CD4-positive, CD25-positive, alpha-beta regulatory T cell (primary cell): ENCODE measurements at regions not wholly inside any gene's neighbourhood (a gene's known extent, or its start where the extent isn't known, plus 50 kb on each side); places are given as distances from the start of the nearest gene placed in this dataset.
"Not testable (repeated sequence)": the region's sequence is repeated elsewhere in the genome, so short reads cannot be mapped to it uniquely, and the experiment has no call there.

Experiments used
- ATAC-seq, 2 donors: fragments of 150-1000 bp; cut with Tn5 transposase; one replicate each; pipeline ENCODE4 v1.10.0; 2021; ENCODE audit warnings: low read depth in 2 of 2, moderate number of reproducible peaks in 2 of 2, moderate library complexity in 1 of 2
- DNase-seq, 3 donors: peaks; one replicate each; pipeline versions ENCODE4 v3.0.0 to v3.0.0-alpha.2; 2012 to 2022; ENCODE audit warnings: mixed read lengths in 1 of 3
- H3K27ac ChIP-seq: one replicate; pipeline ENCODE4 v1.7.0; 2013; ENCODE audit warnings: mild to moderate bottlenecking, low read length; ENCODE audit not compliant: insufficient read depth, poor library complexity, severe bottlenecking
- H3K27me3 ChIP-seq: one replicate; pipeline ENCODE4 v1.7.0; 2013; ENCODE audit warnings: low read length; ENCODE audit not compliant: control insufficient read depth, insufficient read depth
- H3K36me3 ChIP-seq: one replicate; pipeline ENCODE4 v1.7.0; 2013; ENCODE audit warnings: mild to moderate bottlenecking, low read length, moderate library complexity; ENCODE audit not compliant: control insufficient read depth, insufficient read depth
- H3K4me1 ChIP-seq: 2 replicates; pipeline ENCODE4 v1.7.0; 2013; ENCODE audit warnings: mild to moderate bottlenecking, low read length; ENCODE audit not compliant: insufficient read depth, control insufficient read depth, poor library complexity, severe bottlenecking
- H3K4me3 ChIP-seq: one replicate; pipeline ENCODE4 v1.7.0; 2013; ENCODE audit warnings: low read depth, mild to moderate bottlenecking, low read length, moderate library complexity
- H3K9me3 ChIP-seq, 2 experiments: 1 replicate in 1 of 2; 2 replicates in 1 of 2; pipeline ENCODE4 v1.7.0; 2013; ENCODE audit warnings: low read length in 2 of 2, mild to moderate bottlenecking in 1 of 2, moderate library complexity in 1 of 2; ENCODE audit not compliant: control insufficient read depth in 2 of 2
- H3K27ac Mint-ChIP-seq, 3 donors: one replicate each; pipeline ENCODE4 v1.8.0; 2020 to 2022; ENCODE audit warnings: mild to moderate bottlenecking in 3 of 3, mixed read lengths in 3 of 3, moderate library complexity in 2 of 3
- H3K27me3 Mint-ChIP-seq: one replicate; pipeline ENCODE4 v1.8.0; 2022; ENCODE audit warnings: mild to moderate bottlenecking, mixed read lengths
- H3K36me3 Mint-ChIP-seq: one replicate; pipeline ENCODE4 v1.8.0; 2020; ENCODE audit warnings: mixed read lengths
- H3K4me1 Mint-ChIP-seq, 4 donors: one replicate each; pipeline ENCODE4 v1.8.0; 2020 to 2022; ENCODE audit warnings: mixed read lengths in 4 of 4, mild to moderate bottlenecking in 1 of 4
- H3K4me3 Mint-ChIP-seq, 4 donors: one replicate each; pipeline ENCODE4 v1.8.0; 2020 to 2022; ENCODE audit warnings: mild to moderate bottlenecking in 4 of 4, mixed read lengths in 4 of 4, moderate library complexity in 3 of 4
- H3K9me3 Mint-ChIP-seq, 7 donors: one replicate each; pipeline ENCODE4 v1.8.0; 2020 to 2022; ENCODE audit warnings: mixed read lengths in 7 of 7, mild to moderate bottlenecking in 3 of 7, moderate library complexity in 2 of 7

GRCh38 chr16:65809627-65810026, 556.9 kb upstream of the CDH5 start:
- Mint-ChIP-seq H3K27ac (no peak overlapping the region), H3K4me3 (no peak overlapping the region), H3K9me3 (peaks cover 0 to 7% (median 3%) of the 10 kb centered on the region in 7 donors), H3K4me1 (no peaks in the 10 kb centered on the region), H3K36me3 (no peaks in the 10 kb centered on the region), H3K27me3 (peaks cover 4% of the 10 kb centered on the region)
- no peak for DNase-seq
- Histone ChIP-seq H3K9me3 (no peaks in the 10 kb centered on the region), H3K4me1 (no peaks in the 10 kb centered on the region), H3K27ac (no peak overlapping the region), H3K36me3 (no peaks in the 10 kb centered on the region), H3K4me3 (no peak overlapping the region), H3K27me3 (no peaks in the 10 kb centered on the region)
- no peak for ATAC-seq

- Mint-ChIP-seq H3K4me1 (no peaks in the 10 kb centered on the region), H3K36me3 (no peaks in the 10 kb centered on the region), H3K9me3 (peaks cover 0 to 8% (median 3%) of the 10 kb centered on the region in 7 donors), H3K27ac (no peak overlapping the region), H3K4me3 (no peak overlapping the region), H3K27me3 (peaks cover 4% of the 10 kb centered on the region)
- Histone ChIP-seq H3K9me3 (no peaks in the 10 kb centered on the region), H3K4me3 (no peak overlapping the region), H3K4me1 (no peaks in the 10 kb centered on the region), H3K27me3 (no peaks in the 10 kb centered on the region), H3K36me3 (no peaks in the 10 kb centered on the region), H3K27ac (no peak overlapping the region)
- DNase-seq, result no peak
- no peak for ATAC-seq
Observed at GRCh38 chr16:65808790-65809189, 557.7 kb upstream of the CDH5 start.

GRCh38 chr16:65807858-65808257, 558.6 kb upstream of the CDH5 start:
- DNase-seq, result no peak
- H3K36me3 Mint-ChIP-seq, result no peaks in the 10 kb centered on the region
- H3K9me3 Mint-ChIP-seq, result peaks cover 0 to 9% (median 2%) of the 10 kb centered on the region in 7 donors
- Histone ChIP-seq H3K4me3 (no peak overlapping the region), H3K9me3 (no peaks in the 10 kb centered on the region), H3K36me3 (no peaks in the 10 kb centered on the region), H3K27me3 (no peaks in the 10 kb centered on the region), H3K4me1 (no peaks in the 10 kb centered on the region), H3K27ac (no peak overlapping the region)
- H3K4me3 Mint-ChIP-seq, result no peak overlapping the region
- H3K27ac Mint-ChIP-seq, result no peak overlapping the region
- ATAC-seq, result no peak
- peaks cover 4% of the 10 kb centered on the region for H3K27me3 Mint-ChIP-seq
- H3K4me1 Mint-ChIP-seq, result no peaks in the 10 kb centered on the region

GRCh38 chr16:65805704-65806103, 560.8 kb upstream of the CDH5 start:
- H3K27me3 ChIP-seq, H3K4me3 ChIP-seq, H3K36me3 Mint-ChIP-seq, H3K4me1 ChIP-seq, H3K9me3 Mint-ChIP-seq, H3K9me3 ChIP-seq, H3K27ac Mint-ChIP-seq, ATAC-seq, H3K27me3 Mint-ChIP-seq, H3K27ac ChIP-seq, H3K36me3 ChIP-seq, H3K4me1 Mint-ChIP-seq, DNase-seq, H3K4me3 Mint-ChIP-seq: not testable (repeated sequence)

GRCh38 chr16:65796481-65796880, 570.0 kb upstream of the CDH5 start:
- Mint-ChIP-seq H3K4me3 (no peak overlapping the region), H3K4me1 (no peaks in the 10 kb centered on the region), H3K27me3 (no peaks in the 10 kb centered on the region), H3K36me3 (no peaks in the 10 kb centered on the region), H3K27ac (no peak overlapping the region), H3K9me3 (peaks cover 0 to 5% (median 2%) of the 10 kb centered on the region in 7 donors)
- Histone ChIP-seq H3K4me3 (no peak overlapping the region), H3K4me1 (no peaks in the 10 kb centered on the region), H3K9me3 (no peaks in the 10 kb centered on the region), H3K27ac (no peak overlapping the region), H3K27me3 (no peaks in the 10 kb centered on the region), H3K36me3 (no peaks in the 10 kb centered on the region)
- DNase-seq, result no peak
- ATAC-seq, result no peak

- ATAC-seq (no peak), DNase-seq (no peak)
- Mint-ChIP-seq H3K4me3 (peak overlapping the region in 1 of 4 donors; percentile 23), H3K36me3 (no peaks in the 10 kb centered on the region), H3K27ac (no peak overlapping the region), H3K4me1 (no peaks in the 10 kb centered on the region), H3K27me3 (no peaks in the 10 kb centered on the region), H3K9me3 (peaks cover 0 to 5% (median 2%) of the 10 kb centered on the region in 7 donors)
- Histone ChIP-seq H3K27me3 (no peaks in the 10 kb centered on the region), H3K9me3 (no peaks in the 10 kb centered on the region), H3K27ac (no peak overlapping the region), H3K4me3 (no peak overlapping the region), H3K4me1 (no peaks in the 10 kb centered on the region), H3K36me3 (no peaks in the 10 kb centered on the region)
Observed at GRCh38 chr16:65794973-65795372, 571.5 kb upstream of the CDH5 start.

GRCh38 chr16:65793781-65794180, 572.7 kb upstream of the CDH5 start:
- ATAC-seq (no peak), DNase-seq (no peak)
- Histone ChIP-seq H3K36me3 (no peaks in the 10 kb centered on the region), H3K4me3 (no peak overlapping the region), H3K27ac (no peak overlapping the region), H3K27me3 (no peaks in the 10 kb centered on the region), H3K9me3 (no peaks in the 10 kb centered on the region), H3K4me1 (no peaks in the 10 kb centered on the region)
- Mint-ChIP-seq H3K27me3 (no peaks in the 10 kb centered on the region), H3K4me1 (no peaks in the 10 kb centered on the region), H3K27ac (no peak overlapping the region), H3K9me3 (peaks cover 0 to 5% (median 1%) of the 10 kb centered on the region in 7 donors), H3K4me3 (no peak overlapping the region), H3K36me3 (no peaks in the 10 kb centered on the region)

DNA sequence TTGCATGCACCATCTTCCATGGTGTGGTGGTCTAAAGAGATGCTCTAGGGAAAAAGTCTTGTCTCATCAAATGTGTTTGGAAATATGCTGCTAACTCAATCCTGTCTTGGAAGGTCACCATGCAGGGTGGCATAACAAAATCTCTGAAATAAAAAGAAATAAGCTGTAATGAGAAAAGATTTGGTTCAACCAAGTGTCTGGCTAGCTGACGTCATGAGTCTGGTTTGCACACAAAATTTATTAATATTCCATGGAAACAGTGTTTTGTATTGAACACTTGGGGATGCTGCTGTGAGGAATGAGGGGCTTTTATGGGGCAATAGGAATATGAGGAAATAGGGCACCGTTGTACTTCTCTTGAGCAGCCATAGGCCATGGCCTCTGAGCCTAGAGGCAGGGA, 575.7 kb upstream of the CDH5 start:
- Histone ChIP-seq H3K36me3 (no peaks in the 10 kb centered on the region), H3K4me3 (no peak overlapping the region), H3K9me3 (no peaks in the 10 kb centered on the region), H3K27ac (no peak overlapping the region), H3K27me3 (no peaks in the 10 kb centered on the region), H3K4me1 (no peaks in the 10 kb centered on the region)
- Mint-ChIP-seq H3K9me3 (peaks cover 0 to 1% (median 0%) of the 10 kb centered on the region in 7 donors), H3K27me3 (no peaks in the 10 kb centered on the region), H3K4me1 (no peaks in the 10 kb centered on the region), H3K27ac (no peak overlapping the region), H3K36me3 (no peaks in the 10 kb centered on the region), H3K4me3 (no peak overlapping the region)
- ATAC-seq (no peak), DNase-seq (no peak)
